K562 (cell line): ENCODE measurements at regions not wholly inside any gene's neighbourhood (a gene's known extent, or its start where the extent isn't known, plus 50 kb on each side); places are given as distances from the start of the nearest gene placed in this dataset.

ENCODE experiments used
- ATAC-seq: fragments of 200-7000 bp; cut with Tn5 transposase; 3 replicates; pipeline ENCODE4 v1.9.1; 2020; ENCODE audit warnings: moderate library complexity
- BruUV-seq: library from RNA; stranded (reverse); fragments of 400-500 nt; replicated peaks from 2 replicates; lab custom pipeline; 2021; lab: Mats Ljungman, UMichigan
- CTCF ChIA-PET: fragments of 300-600 bp; formaldehyde crosslinking; extraction: SDS; loops from one replicate; lab custom pipeline; 2021; ENCODE audit warnings: low intra/inter-chr PET ratio; lab: Yijun Ruan, JAX
- POLR2A ChIA-PET: fragments of 300-600, 350-650 bp; sonication (Branson Sonifier 250); formaldehyde crosslinking; extraction: SDS; loops from one replicate; lab custom pipeline; 2021; ENCODE audit warnings: antibody characterized with exemption, inconsistent platforms; lab: Yijun Ruan, JAX
- DNase-seq, 4 experiments: peaks; one replicate each; pipeline versions ENCODE4 v3.0.0 to v3.0.0-alpha.2; 2011 to 2018; ENCODE audit warnings: low spot score in 3 of 4, mixed read lengths in 3 of 4; ENCODE audit errors: extremely low read depth in 1 of 4
- FAIRE-seq: peaks from 2 replicates; lab custom pipeline; 2011; peaks lifted over from hg19 to GRCh38; lab: Jason Lieb, UNC
- H2AFZ ChIP-seq: 2 replicates; pipeline ENCODE4 v1.6.0; 2011; ENCODE audit warnings: low read depth, low read length, control low read depth, inconsistent platforms
- H3K27ac ChIP-seq: fragments of 200-600 bp; 3 replicates; pipeline ENCODE4 v1.8.0; 2011; ENCODE audit warnings: low read depth, mild to moderate bottlenecking, control low read depth, inconsistent platforms, low read length, moderate library complexity, mixed read lengths; ENCODE audit errors: extremely low read depth
- H3K27me3 ChIP-seq, 2 experiments: fragments of 300-600 bp in 1 of 2; 2 replicates in 1 of 2; 3 replicates in 1 of 2; pipeline versions ENCODE4 v1.6.0 to v1.8.0; 2011; ENCODE audit warnings: inconsistent platforms in 2 of 2, low read length in 2 of 2, mild to moderate bottlenecking in 1 of 2, mixed read lengths in 1 of 2, moderate library complexity in 1 of 2; ENCODE audit not compliant: control insufficient read depth in 2 of 2, insufficient read depth in 2 of 2
- H3K36me3 ChIP-seq: fragments of 300-600 bp; 3 replicates; pipeline ENCODE4 v1.8.0; 2011; ENCODE audit warnings: mild to moderate bottlenecking, low read length, inconsistent platforms; ENCODE audit not compliant: control insufficient read depth, insufficient read depth
- H3K4me1 ChIP-seq, 2 experiments: fragments of 200-600 bp in 1 of 2; replicated peaks in 1 of 2; 2 replicates in 1 of 2; 3 replicates in 1 of 2; pipeline versions ENCODE4 v1.5.1 to v1.8.0; 2011; ENCODE audit warnings: inconsistent platforms in 2 of 2, low read length in 2 of 2, mild to moderate bottlenecking in 1 of 2, mixed read lengths in 1 of 2, moderate library complexity in 1 of 2; ENCODE audit not compliant: control insufficient read depth in 2 of 2, insufficient read depth in 2 of 2
- H3K4me2 ChIP-seq: 2 replicates; pipeline ENCODE4 v1.6.1; 2011; ENCODE audit warnings: low read length, control low read depth, inconsistent platforms, mixed read lengths; ENCODE audit not compliant: insufficient read depth
- H3K4me3 ChIP-seq: fragments of 200-600 bp; sonication (generic), shearing (Covaris generic); 2 replicates; pipeline ENCODE4 v1.5.1; 2016; ENCODE audit warnings: control low read depth, inconsistent platforms
- H3K79me2 ChIP-seq: fragments of 200-600 bp; 3 replicates; pipeline ENCODE4 v1.8.0; 2011; ENCODE audit warnings: low read length, inconsistent platforms; ENCODE audit not compliant: control insufficient read depth, insufficient read depth
- H3K9ac ChIP-seq, 2 experiments: 2 replicates each; pipeline versions ENCODE4 v1.6.0 to v1.6.1; 2011; ENCODE audit warnings: low read depth in 2 of 2, low read length in 2 of 2, control low read depth in 1 of 2, inconsistent platforms in 1 of 2, mild to moderate bottlenecking in 1 of 2, mixed read lengths in 1 of 2; ENCODE audit not compliant: insufficient read depth in 1 of 2
- H3K9me1 ChIP-seq: one replicate; pipeline ENCODE4 v1.6.0; 2011; ENCODE audit warnings: inconsistent platforms, mild to moderate bottlenecking, low read length, moderate library complexity; ENCODE audit not compliant: control insufficient read depth, insufficient read depth
- H3K9me3 ChIP-seq: replicated peaks from 2 replicates; pipeline ENCODE4 v1.5.1; 2011; ENCODE audit warnings: low read depth, low read length, inconsistent platforms; ENCODE audit not compliant: control insufficient read depth, insufficient read depth
- H4K20me1 ChIP-seq: replicated peaks from 2 replicates; pipeline ENCODE4 v1.6.1; 2011; ENCODE audit warnings: low read length, inconsistent platforms, mixed read lengths; ENCODE audit not compliant: control insufficient read depth, insufficient read depth
- FOXP1 ChIP-seq: sonication (generic); formaldehyde crosslinking; IDR thresholded peaks from 2 replicates; pipeline ENCODE4 v1.8.0; 2022; ENCODE audit warnings: mild to moderate bottlenecking, missing genetic modification reagents
- GATA2 ChIP-seq: sonication (generic); formaldehyde crosslinking; IDR thresholded peaks from 2 replicates; pipeline ENCODE4 v1.4.0; 2020; ENCODE audit warnings: mild to moderate bottlenecking, missing genetic modification reagents
- NCOA6 ChIP-seq: fragments of 450-650 bp; IDR thresholded peaks from 2 replicates; pipeline ENCODE4 v1.6.1; 2017; ENCODE audit warnings: mild to moderate bottlenecking
- NEUROD1 ChIP-seq: fragments of 150-350 bp; IDR thresholded peaks from 2 replicates; pipeline ENCODE4 v1.6.1; 2014; ENCODE audit warnings: borderline replicate concordance, low read length, low read depth; ENCODE audit not compliant: partially characterized antibody
- SRSF9 ChIP-seq: fragments of 200-400 bp; formaldehyde crosslinking; IDR thresholded peaks from 2 replicates; pipeline ENCODE4 v1.6.1; 2017; ENCODE audit warnings: low read depth, low read length, borderline replicate concordance
- TAF15 ChIP-seq: fragments of 200-400 bp; formaldehyde crosslinking; IDR thresholded peaks from 2 replicates; pipeline ENCODE4 v1.6.1; 2017; ENCODE audit warnings: mild to moderate bottlenecking, low read depth, low read length, moderate library complexity
- ZNF3 ChIP-seq: fragments of 250-450 bp; sonication (Bioruptor Pico); IDR thresholded peaks from 2 replicates; pipeline ENCODE4 v1.5.0; 2021; ENCODE audit warnings: mild to moderate bottlenecking, moderate library complexity
- ZNF347 ChIP-seq: fragments of 450-650 bp; formaldehyde crosslinking; IDR thresholded peaks from 2 replicates; pipeline ENCODE4 v1.4.0; 2020; ENCODE audit warnings: low read depth, mild to moderate bottlenecking, moderate library complexity
- ZNF436 ChIP-seq: fragments of 250-450, 450-650 bp; sonication (Bioruptor Pico); formaldehyde crosslinking; IDR thresholded peaks from 2 replicates; pipeline ENCODE4 v1.7.0; 2020; ENCODE audit warnings: mild to moderate bottlenecking
- ZSCAN32 ChIP-seq: fragments of 450-650 bp; formaldehyde crosslinking; IDR thresholded peaks from 2 replicates; pipeline ENCODE4 v1.4.0; 2020; ENCODE audit warnings: mild to moderate bottlenecking, moderate library complexity
- WGBS: fragments of 100-300 bp; shearing (Covaris generic); methylation state at CpG from one replicate; pipeline ENCODE4 v1.1.6; 2016; ENCODE audit warnings: low coverage, mixed read lengths; ENCODE audit not compliant: insufficient coverage; ENCODE audit errors: missing lambda C conversion rate; 5-methylcytosine and 5-hydroxymethylcytosine counted together
- in situ Hi-C: fragments of 300-500 bp; cut with MboI; formaldehyde crosslinking; loops from 4 replicates; pipeline ENCODE4 v1.15.0; 2018; ENCODE audit warnings: inconsistent platforms, mixed read lengths
- intact Hi-C: fragments of 100-400 bp; cut with micrococcal nuclease; formaldehyde crosslinking; loops from 2 replicates; pipeline ENCODE4 v1.14.2; 2022
- TF ChIP-seq, protein P1 (sequence below): fragments of 450-650 bp; formaldehyde crosslinking; IDR thresholded peaks from 2 replicates; pipeline ENCODE4 v1.4.0; 2022; ENCODE audit warnings: mild to moderate bottlenecking, moderate library complexity
- TF ChIP-seq, protein P2 (sequence below): fragments of 250-450 bp; sonication (Bioruptor Pico); IDR thresholded peaks from 2 replicates; pipeline ENCODE4 v1.8.0; 2022; ENCODE audit warnings: inconsistent platforms, mild to moderate bottlenecking, moderate library complexity, borderline replicate concordance
- TF ChIP-seq, protein P3 (sequence below): fragments of 250-450 bp; sonication (Bioruptor Pico); IDR thresholded peaks from 2 replicates; pipeline ENCODE4 v1.5.1; 2021; ENCODE audit warnings: mild to moderate bottlenecking
- TF ChIP-seq, protein P4 (sequence below): IDR thresholded peaks from 2 replicates; pipeline ENCODE4 v1.6.1; 2011; ENCODE audit warnings: borderline replicate concordance, low read depth, mild to moderate bottlenecking, moderate library complexity, low read length; ENCODE audit not compliant: insufficient read depth, poor library complexity, severe bottlenecking
- TF ChIP-seq, protein P5 (sequence below): fragments of 450-650 bp; IDR thresholded peaks from 2 replicates; pipeline ENCODE4 v1.6.1; 2016

DNA sequence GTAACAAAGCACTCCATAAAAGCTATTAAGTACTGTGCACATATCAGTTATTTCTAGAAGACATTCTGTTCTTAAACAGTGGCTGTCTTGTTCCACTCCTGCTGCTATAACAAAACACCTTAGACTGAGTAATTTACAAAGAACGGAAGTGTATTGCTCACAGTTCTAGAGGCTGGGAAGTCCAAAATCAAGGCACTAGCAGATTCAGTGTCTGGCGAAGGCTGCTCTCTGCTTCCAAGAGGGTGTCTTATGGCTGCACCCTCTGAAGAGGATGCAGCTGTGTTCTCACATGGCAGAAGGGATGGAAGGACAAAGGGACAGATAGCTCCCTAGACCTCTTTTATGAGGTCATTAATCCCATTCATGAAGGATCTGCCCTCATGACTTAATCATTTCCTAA lies 424.2 kb upstream of the ZMIZ1 start (continued):
- TF ChIP-seq, protein P1, sequence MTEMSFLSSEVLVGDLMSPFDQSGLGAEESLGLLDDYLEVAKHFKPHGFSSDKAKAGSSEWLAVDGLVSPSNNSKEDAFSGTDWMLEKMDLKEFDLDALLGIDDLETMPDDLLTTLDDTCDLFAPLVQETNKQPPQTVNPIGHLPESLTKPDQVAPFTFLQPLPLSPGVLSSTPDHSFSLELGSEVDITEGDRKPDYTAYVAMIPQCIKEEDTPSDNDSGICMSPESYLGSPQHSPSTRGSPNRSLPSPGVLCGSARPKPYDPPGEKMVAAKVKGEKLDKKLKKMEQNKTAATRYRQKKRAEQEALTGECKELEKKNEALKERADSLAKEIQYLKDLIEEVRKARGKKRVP (CRISPR knock-in tag) = no peak
- TF ChIP-seq ZNF347 (CRISPR knock-in tag) (no peak), ZNF436 (CRISPR knock-in tag) (no peak)
- TF ChIP-seq, protein P2, sequence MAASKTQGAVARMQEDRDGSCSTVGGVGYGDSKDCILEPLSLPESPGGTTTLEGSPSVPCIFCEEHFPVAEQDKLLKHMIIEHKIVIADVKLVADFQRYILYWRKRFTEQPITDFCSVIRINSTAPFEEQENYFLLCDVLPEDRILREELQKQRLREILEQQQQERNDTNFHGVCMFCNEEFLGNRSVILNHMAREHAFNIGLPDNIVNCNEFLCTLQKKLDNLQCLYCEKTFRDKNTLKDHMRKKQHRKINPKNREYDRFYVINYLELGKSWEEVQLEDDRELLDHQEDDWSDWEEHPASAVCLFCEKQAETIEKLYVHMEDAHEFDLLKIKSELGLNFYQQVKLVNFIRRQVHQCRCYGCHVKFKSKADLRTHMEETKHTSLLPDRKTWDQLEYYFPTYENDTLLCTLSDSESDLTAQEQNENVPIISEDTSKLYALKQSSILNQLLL (CRISPR knock-in tag) = no peak

DNA sequence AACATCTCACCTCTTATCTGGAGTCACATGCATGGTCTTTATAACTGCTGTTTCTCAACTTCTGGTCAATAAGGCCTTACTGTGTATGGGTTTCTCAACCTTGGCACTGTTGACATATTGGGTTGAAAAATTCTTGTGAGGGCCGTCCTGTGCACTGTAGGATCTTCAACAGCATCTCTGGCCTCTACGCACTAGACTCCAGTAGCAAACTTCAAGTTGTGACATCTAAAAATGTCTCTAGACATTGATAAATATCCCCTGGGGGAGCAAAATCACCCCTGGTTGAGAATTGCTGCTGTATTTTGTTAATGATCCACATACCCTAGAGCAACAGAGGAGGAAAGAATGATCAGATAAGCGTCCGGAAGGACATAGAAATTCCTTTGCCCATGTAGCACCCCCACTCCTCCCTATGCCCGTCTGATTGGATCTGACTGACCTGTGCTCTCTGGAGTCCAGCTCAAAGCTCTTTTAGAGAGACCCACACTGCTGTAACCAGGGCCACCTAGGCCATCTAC lies 423.5 kb upstream of the ZMIZ1 start:
- in situ Hi-C loops = no loop called here
- intact Hi-C loops = no loop called here
- WGBS = 1% methylated on average over 5 of the region's 5 CpGs
- Histone ChIP-seq H3K36me3 (no peaks in the 10 kb centered on the region), H3K4me3 (no peak overlapping the region), H3K27me3 (no peaks in the 10 kb centered on the region; a peak in 1 of 5 replicates), H3K4me2 (no peak overlapping the region), H3K9ac (no peak overlapping the region), H3K9me3 (no peaks in the 10 kb centered on the region), H2AFZ (no peak overlapping the region), H3K4me1 (no peaks in the 10 kb centered on the region), H4K20me1 (no peaks in the 10 kb centered on the region), H3K79me2 (no peaks in the 10 kb centered on the region), H3K9me1 (no peaks in the 10 kb centered on the region), H3K27ac (no peak overlapping the region)
- ChIA-PET POLR2A (interaction anchor here (1.5 kb wide), 1 partner anchor 50 kb away, joined by 6 read pairs; no protein-coding TSS in a partner anchor), CTCF (no interaction called here)
- DNase-seq (no peak), FAIRE-seq (no peak), ATAC-seq (no peak)
- BruUV-seq = no TSS peak
- no peak for TF ChIP-seq TAF15
- no peak for TF ChIP-seq SRSF9
- TF ChIP-seq FOXP1 (CRISPR knock-in tag) = no peak
- TF ChIP-seq, protein P3, sequence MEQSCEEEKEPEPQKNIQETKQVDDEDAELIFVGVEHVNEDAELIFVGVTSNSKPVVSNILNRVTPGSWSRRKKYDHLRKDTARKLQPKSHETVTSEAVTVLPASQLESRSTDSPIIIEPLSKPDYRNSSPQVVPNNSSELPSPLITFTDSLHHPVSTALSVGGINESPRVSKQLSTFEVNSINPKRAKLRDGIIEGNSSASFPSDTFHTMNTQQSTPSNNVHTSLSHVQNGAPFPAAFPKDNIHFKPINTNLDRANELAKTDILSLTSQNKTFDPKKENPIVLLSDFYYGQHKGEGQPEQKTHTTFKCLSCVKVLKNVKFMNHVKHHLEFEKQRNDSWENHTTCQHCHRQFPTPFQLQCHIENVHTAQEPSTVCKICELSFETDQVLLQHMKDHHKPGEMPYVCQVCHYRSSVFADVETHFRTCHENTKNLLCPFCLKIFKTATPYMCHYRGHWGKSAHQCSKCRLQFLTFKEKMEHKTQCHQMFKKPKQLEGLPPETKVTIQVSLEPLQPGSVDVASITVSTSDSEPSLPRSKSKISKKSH (CRISPR knock-in tag) = no peak
- TF ChIP-seq, protein P4, sequence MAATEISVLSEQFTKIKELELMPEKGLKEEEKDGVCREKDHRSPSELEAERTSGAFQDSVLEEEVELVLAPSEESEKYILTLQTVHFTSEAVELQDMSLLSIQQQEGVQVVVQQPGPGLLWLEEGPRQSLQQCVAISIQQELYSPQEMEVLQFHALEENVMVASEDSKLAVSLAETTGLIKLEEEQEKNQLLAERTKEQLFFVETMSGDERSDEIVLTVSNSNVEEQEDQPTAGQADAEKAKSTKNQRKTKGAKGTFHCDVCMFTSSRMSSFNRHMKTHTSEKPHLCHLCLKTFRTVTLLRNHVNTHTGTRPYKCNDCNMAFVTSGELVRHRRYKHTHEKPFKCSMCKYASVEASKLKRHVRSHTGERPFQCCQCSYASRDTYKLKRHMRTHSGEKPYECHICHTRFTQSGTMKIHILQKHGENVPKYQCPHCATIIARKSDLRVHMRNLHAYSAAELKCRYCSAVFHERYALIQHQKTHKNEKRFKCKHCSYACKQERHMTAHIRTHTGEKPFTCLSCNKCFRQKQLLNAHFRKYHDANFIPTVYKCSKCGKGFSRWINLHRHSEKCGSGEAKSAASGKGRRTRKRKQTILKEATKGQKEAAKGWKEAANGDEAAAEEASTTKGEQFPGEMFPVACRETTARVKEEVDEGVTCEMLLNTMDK = no peak
- TF ChIP-seq NCOA6 = no peak
- no peak for TF ChIP-seq NEUROD1
- no peak for TF ChIP-seq ZNF3 (CRISPR knock-in tag)
- TF ChIP-seq ZSCAN32 (CRISPR knock-in tag) = no peak
- TF ChIP-seq GATA2 = no peak
- TF ChIP-seq, protein P5, sequence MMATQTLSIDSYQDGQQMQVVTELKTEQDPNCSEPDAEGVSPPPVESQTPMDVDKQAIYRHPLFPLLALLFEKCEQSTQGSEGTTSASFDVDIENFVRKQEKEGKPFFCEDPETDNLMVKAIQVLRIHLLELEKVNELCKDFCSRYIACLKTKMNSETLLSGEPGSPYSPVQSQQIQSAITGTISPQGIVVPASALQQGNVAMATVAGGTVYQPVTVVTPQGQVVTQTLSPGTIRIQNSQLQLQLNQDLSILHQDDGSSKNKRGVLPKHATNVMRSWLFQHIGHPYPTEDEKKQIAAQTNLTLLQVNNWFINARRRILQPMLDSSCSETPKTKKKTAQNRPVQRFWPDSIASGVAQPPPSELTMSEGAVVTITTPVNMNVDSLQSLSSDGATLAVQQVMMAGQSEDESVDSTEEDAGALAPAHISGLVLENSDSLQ = no peak
